Epithelial cell of prostate (primary cell): ENCODE measurements at regions not wholly inside any gene's neighbourhood (a gene's known extent, or its start where the extent isn't known, plus 50 kb on each side); places are given as distances from the start of the nearest gene placed in this dataset.
"Not testable (repeated sequence)": the region's sequence is repeated elsewhere in the genome, so short reads cannot be mapped to it uniquely, and the experiment has no call there.

Experiments
- DNase-seq: peaks from one replicate; pipeline ENCODE4 v3.0.0-alpha.2; 2011; ENCODE audit warnings: low read depth, low spot score
- H3K27ac ChIP-seq: fragments of 450-650 bp; 2 replicates; pipeline ENCODE4 v1.5.1; 2017; ENCODE audit warnings: mild to moderate bottlenecking

DNA sequence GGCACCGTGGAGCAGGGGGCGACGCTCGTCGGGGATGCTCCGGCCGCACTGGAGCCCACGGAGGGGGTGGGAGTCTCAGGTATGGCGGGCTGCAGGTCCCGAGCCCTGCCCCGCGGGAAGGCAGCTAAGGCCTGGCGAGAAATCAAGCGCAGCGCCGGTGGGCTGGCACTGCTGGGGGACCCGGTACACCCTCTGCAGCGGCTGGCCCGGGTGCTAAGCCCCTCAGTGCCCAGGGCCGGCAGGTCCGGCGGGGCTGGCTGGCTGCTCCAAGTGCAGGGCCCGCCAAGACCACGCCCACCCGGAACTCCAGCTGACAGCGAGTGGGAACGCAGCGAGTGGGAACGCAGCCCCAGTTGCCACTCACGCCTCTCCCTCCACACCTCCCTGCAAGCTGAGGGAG lies 676.4 kb downstream of the SI start:
- DNase-seq: no peak
- no peak overlapping the region for H3K27ac ChIP-seq

DNA sequence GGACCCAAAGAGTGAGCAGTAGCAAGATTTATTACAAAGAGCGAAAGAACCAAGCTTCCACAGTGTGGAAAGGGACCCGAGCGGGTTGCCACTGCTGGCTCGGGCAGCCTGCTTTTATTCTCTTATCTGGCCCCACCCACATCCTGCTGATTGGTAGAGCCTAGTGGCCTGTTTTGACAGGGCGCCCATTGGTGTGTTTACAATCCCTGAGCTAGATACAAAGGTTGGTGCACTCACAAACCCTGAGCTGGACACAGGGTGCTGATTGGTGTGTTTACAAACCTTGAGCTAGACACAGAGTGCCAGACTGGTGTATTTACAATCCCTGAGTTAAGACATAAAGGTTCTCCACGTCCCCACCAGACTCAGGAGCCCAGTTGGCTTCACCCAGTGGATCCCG lies 676.9 kb downstream of the SI start:
- H3K27ac ChIP-seq, DNase-seq: not testable (repeated sequence)

DNA sequence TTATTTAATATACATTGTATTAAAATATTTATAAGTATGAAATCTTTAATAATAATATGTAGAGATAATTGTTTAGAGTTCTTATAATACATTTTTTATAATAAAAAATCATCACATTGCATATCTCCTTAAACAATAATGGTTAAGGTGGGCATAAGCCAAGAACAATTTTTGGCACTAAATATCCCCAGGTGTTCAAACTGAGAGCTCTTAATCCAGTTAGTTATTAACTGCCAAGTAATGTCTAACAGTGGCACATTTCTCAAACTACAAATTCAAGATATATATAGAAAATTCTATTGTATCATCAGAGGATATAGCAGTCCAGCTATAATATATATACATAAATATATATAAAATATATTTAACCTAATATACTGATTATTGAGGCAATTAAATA lies 680.8 kb downstream of the SI start:
- H3K27ac ChIP-seq: no peak overlapping the region
- DNase-seq: no peak

DNA sequence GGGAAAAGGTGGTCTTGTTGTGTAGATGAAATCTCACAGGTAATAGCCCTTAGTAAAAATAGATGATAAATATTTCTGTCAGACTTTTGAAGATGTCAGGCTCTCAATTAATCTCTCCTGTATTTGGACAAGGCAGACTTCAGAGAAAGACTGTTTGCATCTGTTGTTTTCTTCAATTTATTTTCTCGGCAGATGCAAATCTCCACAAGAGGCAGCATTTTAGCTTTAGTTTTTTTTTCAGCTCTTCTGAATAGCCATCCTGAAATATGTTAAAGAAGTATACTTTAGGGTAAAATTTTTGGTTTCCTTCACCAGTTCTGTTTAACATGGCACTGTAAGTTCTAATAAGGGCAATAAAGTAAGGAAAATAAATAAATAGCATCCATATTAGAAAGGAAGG lies 685.1 kb downstream of the SI start:
- no peak overlapping the region for H3K27ac ChIP-seq
- DNase-seq: no peak

DNA sequence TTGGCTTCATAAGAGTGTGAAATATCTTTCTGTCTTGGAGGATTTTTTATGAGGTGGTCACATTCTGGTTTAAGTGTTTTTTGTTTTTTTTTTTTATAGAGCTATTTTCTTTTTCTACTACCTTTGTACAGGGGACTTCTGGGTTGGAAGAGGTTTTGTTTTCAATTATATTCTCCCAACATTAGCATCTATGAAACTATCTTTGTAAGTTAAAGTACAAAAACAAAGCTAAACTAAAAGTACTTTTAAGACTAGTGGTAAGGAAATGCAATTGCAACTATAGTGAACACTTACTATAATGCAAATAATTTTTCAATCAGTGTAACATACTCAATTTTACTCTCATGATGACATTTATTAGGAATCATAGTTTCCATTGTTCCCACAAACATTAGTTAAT lies 688.2 kb downstream of the SI start:
- no peak overlapping the region for H3K27ac ChIP-seq
- no peak for DNase-seq

DNA sequence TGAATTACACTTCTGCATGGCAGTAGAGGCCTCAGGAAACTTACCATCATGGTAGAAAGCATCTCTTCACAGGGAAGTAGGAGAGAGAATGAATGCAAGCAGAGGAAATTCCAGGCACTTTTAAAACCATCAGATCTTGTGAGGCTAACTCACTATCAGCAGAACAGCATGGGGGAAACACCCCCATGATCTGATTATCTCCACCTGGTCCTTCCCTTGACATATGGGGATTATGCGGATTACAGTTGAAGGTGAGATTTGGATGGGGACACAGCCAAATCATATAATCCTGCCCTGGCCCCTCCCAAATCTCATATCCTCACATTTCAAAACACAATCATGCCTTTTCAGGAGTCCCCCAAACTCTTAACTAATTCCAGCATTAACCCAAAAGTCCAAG lies 691.1 kb downstream of the SI start:
- H3K27ac ChIP-seq: no peak overlapping the region
- no peak for DNase-seq

DNA sequence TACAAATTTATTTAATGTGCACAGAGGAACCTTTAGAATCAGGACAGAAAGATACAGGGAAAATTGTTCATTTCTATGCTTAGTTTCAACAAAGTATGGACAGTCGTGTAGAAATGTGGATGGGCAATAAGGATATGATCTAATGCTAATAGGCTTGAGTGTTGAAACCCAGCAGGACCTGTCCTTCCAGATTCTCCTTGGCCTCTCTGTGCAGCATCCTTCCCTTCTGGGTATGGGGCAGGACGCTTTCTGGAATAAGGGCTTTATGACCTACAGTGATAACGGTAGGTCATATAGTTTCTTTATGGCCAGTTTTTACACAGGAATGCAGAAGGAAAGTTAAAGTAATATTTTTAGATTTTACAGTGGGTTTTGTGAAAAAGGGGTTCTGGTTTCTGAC lies 698.1 kb downstream of the SI start:
- DNase-seq: no peak
- H3K27ac ChIP-seq: no peak overlapping the region

DNA sequence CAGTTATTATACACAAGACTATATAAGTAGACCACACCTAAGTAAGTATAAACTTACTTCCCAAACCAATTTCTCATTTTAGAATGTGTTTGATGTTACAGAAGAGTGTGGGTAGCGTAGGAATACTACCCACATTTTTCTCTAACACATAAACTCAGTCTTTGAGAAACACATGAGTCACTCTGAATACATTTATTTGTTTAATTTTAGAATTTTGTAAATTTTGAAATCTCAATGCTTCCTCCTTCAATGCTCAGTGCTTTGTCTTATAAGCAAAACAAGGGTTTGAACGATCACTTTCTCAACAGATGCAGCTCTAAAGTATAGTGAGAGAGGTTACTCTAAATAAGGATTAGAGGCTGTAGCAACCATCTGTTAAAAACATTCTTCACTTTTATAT lies 700.8 kb downstream of the SI start:
- no peak for DNase-seq
- no peak overlapping the region for H3K27ac ChIP-seq

DNA sequence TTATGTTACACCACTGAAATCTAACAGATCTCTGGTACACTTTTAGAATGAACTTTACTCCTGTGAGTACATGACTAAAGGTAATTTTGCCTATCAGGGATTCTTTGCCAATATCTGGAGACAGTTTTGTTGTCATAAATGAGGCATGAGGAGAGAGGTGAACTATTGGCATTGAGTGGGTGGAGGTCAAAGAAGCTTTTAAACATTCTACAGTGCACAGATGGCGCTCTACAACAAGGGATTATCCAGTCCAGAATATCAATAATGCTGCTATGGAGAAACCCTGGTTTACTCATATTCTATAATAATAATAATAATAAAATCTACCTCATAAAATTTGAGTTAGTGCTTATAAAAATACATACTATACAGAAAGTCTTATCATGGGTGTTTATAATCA lies 702.3 kb downstream of the SI start:
- no peak overlapping the region for H3K27ac ChIP-seq
- no peak for DNase-seq

DNA sequence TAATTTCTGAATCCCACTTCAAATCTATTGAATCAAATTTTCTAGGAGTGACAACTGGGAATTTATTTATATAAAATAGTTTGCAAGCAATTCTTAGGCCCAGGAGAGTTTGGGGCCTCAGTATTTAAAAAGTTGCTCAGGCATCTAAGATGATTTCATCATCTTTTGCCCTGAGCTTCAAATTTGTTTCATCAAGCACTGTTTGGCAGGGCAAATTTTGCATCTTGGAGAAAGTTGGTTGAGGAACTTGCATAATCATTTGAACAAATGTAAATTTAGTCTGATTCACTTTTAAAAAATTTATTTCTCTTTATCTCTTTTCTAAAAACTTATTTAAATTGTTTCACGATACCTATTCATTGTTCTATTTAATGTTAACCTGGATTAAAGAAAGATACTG lies 702.8 kb downstream of the SI start:
- no peak for DNase-seq
- no peak overlapping the region for H3K27ac ChIP-seq

DNA sequence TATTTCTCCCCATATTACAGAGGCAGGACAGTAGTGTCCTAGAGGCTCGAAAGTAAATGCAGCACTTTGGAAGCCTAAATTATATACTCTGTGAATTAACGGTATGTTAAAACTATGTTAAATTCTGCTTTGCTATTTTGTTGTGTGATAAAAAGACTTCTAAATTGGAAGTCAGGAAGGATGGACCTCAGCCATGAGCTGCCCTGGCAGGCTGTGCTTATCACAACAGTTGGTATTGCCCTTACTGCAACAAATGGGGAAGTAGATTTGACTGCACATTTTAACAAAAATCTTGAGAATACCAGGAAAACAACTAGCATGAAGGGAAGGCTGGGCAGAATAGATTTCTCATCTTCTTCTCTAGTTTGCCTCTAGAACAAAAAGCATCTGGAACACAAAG lies 706.6 kb downstream of the SI start:
- H3K27ac ChIP-seq: no peak overlapping the region
- no peak for DNase-seq

DNA sequence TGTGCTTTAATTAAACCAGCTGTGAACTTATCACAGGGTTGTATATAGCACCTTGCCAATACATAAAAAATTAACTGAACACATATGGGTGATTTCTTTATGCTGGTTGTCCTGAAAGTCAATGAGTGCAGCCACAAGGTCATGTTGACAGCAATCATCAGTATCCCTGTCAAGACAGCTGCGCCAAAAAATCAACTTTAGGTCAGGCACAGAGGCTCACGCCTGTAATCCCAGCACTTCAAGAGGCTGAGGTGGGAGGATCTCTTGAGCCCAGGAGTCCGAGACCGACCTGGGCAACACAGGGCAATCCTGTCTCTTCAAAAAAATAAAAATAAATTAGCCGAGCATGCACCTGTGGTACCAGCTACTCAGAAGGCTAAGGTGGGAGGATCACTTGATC lies 707.3 kb downstream of the SI start:
- no peak overlapping the region for H3K27ac ChIP-seq
- DNase-seq: no peak

DNA sequence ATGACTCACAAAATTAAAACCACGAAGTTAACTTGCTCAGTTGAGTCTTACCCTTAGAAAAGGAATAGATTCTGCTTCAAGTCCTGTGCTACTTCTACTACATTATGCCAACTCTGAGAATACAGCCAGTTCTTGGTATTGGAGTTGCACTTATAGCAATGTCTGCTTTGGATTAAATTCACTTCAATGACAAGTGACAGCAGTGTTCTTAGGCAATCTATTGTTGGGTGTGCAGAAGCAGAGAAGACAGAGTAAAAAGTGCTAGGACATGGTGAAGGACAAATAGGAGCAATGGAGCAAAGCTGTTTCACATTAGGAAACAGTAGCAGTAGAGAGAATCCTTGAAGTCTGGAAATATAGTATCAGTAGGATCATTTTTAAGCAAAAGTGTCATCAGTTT lies 713.1 kb downstream of the SI start:
- DNase-seq: no peak
- H3K27ac ChIP-seq: no peak overlapping the region

DNA sequence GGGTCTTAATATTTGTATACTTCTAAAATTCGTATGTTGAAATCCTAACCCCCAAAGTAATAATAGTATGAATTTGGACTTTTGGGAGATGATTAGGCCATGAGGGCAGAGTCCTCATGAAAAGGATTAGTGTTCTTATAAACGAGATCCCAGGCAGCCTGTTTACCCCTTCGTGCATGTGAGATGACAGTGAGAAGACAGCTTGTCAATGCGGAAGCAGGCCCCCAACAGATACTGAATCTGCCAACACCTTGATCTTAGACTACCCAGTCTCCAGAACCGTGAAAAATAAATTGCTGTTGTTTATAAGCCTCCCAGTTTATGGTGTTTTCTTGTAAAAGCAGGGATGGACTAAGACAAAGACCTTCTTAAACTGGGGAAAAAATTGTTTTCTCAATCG lies 714.2 kb downstream of the SI start:
- no peak for DNase-seq
- no peak overlapping the region for H3K27ac ChIP-seq

DNA sequence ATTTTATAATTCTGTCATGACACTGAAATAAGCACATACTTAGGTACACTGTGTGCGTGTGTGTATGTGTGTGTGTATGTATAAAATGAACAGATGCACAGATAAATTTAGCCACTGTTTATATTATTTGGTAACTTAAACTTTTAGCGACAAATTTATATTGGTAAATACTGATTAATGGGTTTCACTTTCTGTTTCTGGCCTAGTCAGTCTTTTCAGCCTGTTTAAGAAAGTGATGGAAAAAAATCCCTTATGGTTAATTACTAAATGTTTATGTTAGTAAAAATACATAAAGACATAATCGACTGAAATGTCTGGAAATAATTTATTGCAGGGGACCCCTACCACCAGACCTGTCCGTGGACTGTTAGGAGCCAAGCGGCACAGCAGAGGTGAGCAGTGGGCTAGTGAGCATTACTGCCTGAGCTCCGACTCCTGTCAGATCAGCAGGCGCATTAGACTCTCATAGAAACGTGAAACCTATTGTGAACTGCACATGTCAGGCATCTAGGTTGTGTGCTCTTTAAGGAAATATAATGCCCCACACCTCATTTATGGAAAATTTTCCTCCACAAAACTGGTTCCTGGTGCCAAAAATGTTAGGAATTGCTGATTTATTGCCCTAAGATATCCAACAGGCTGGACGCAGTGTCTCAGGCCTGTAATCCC lies 717.4 kb downstream of the SI start:
- no peak overlapping the region for H3K27ac ChIP-seq
- no peak for DNase-seq

DNA sequence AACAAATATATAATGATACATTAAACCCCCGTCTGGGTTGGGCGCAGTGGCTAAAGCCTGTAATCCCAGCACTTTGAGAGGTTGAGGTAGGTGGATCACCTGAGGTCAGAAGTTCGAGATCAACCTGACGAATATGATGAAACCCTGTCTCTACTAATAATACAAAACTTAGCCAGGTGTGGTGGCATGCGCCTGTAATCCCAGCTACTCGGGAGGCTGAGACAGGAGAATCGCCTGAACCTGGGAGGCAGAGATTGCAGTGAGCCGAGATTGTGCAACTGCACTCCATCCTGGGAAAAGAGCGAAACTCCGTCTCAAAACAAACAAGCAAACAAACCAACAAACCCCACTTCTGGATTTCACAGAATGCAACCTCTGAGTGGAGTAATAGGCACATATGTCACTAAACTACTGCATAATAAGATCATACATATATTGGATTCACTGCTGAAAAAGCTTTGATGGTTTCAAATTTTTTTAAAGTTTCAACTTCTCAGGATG lies 718.2 kb downstream of the SI start:
- H3K27ac ChIP-seq: no peak overlapping the region
- DNase-seq: no peak

DNA sequence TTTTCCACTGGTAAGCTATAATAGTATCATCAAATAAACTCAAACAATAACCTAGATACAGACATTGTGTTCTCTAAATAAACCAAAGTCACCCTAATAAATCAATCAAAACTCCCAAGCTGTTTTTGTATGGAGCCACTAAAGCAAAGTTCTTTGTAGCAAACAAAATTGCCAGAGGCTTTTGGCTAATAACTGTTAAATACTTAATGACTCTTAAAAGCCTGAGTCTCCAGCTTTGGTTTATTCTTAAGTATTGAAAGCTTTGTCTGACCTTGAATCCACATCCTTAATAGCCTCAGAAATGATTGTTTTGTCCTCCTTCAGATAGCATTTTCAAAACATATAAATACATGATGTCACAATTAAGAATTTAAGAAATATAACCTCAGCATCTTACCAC lies 725.3 kb downstream of the SI start:
- DNase-seq: no peak

DNA sequence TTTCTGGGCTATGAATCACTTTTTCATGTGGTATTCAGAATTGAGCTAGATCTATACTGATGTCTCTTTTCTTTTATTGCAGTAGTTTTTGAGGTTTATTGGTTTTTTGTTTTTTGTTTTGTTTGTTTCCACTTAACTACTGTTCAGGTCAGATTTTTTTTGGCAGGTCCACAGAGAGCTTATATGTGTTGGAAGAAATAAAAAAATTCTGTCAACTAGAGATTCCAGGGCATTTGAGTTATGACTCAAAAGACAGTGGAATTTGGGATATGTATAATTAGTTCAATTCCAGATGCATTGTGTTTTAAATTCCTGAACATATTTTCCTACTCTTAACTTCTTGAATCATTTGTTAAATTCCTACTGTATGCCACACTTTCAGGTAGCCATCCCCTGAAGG lies 727.2 kb downstream of the SI start:
- H3K27ac ChIP-seq: no peak overlapping the region
- DNase-seq: no peak

More for the DNA sequence above, 725.3 kb downstream of the SI start:
- no peak overlapping the region for H3K27ac ChIP-seq

DNA sequence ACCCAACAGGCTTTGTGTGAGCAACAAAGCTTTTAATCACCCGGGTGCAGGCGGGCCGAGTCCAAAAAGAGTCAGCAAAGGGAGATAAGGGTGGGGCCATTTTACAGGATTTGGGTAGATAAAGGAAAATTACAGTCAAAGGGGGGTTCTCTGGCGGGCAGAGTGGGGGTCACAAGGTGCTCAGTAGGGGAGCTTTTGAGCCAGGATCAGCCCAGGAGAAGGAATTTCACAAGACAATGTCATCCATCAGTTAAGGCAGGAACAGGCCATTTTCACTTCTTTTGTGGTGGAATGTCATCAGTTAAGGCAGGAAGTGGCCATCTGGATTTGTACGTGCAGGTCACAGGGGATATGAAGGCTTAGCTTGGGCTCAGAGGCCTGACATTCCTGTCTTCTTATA lies 736.1 kb downstream of the SI start:
- H3K27ac ChIP-seq, DNase-seq: not testable (repeated sequence)

DNA sequence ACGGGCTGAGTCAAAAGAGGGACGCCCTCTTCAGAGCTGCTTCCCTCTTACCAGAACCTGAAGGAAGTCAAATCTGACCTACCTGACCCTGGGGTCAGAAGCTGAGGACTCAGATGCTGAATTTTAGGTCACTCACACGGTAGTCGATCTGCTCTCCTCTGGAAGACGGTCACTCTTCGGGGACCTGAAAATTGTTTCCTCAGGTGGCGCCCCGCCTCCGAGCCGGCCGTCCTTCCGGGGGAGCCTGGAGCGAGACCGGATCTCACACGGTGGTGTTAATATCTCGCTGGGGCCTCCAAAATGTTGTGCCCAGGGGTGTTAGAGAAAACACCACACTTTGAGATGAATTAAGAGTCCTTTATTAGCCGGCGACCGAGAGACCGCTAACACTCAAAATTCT lies 737.2 kb downstream of the SI start:
- no peak overlapping the region for H3K27ac ChIP-seq
- no peak for DNase-seq

DNA sequence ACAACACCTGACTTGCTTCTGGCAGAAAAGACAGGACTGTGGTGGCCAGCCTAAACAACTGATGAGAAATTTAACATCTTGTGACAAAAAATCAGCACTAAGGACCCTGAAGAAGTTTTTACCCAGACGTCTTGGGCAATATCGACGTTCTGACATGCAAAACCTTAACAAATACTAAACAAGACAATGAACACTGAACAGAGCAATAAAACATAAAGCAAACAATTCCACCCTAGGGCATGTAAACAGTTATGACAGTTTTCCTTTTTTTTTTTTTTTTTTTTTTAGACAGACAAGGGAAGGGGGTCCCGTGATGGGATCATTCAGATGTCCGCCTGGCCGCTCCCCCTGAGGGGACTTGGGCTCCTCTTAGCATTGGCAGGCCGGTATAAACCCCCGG lies 738.0 kb downstream of the SI start:
- DNase-seq: no peak
- no peak overlapping the region for H3K27ac ChIP-seq

DNA sequence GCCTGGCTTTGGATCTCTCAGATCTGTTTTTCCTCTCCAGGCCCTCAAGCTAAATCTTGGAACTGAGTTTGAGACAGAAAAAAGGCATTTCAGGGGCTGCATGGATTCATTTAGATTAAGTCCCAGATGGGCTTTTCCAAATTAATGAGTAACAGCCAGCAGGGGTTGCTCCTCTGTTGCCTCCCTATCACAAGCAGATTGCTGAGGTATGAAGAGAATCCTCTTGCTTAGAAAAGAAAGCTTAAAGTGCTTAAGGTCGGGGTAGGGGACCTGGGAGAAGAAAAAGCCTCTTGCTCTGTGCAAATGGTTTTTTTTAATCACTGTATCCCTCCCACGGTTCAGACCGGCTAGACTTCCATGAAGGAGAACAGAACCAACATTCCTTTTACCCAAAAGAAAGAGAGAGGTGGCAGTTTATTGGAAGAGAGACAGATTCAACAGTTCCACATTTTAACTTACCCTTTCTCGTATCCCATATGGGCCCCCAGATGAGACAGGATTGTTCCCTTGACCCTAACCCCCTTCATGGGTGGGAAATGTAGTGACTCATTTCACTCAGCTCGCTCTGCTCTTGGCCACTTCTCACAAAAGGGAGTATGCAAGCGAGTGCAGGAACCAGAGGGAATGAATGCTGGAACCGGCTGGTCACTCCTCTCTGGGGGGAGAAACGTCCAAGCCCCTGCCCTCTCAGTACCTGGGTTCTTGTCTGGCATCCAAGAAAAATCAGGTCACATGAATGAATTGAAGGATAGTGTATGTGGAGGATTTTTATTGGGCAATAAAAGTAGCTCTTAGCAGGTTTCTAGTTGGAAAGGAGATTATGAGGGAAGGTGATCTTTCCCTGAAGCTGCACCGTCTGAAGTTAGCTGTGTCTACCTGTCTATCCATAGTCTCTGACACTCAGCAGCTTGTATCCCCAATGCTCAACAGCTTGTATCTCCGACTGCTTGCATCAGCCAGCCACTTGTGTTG lies 745.2 kb downstream of the SI start:
- H3K27ac ChIP-seq: no peak overlapping the region
- no peak for DNase-seq
